ENCODE measurements at regions not wholly inside any gene's neighbourhood (a gene's known extent, or its start where the extent isn't known, plus 50 kb on each side); places are given as distances from the start of the nearest gene placed in this dataset.
"Not testable (repeated sequence)": the region's sequence is repeated elsewhere in the genome, so short reads cannot be mapped to it uniquely, and the experiment has no call there.

- DNase-seq: no peak
- Mint-ChIP-seq H3K9me3 (no peaks in the 10 kb centered on the region), H3K27ac (no peak overlapping the region), H3K4me3 (no peak overlapping the region), H3K36me3 (no peaks in the 10 kb centered on the region), H3K27me3 (no peaks in the 10 kb centered on the region), H3K4me1 (no peaks in the 10 kb centered on the region)
Measured at GRCh38 chr18:43847164-43848091, 570.1 kb upstream of the SYT4 start.

GRCh38 chr18:43849831-43850230 lies 572.5 kb upstream of the SYT4 start:
- not testable (repeated sequence) for H3K4me1 Mint-ChIP-seq, DNase-seq, H3K27ac Mint-ChIP-seq, H3K36me3 Mint-ChIP-seq, H3K4me3 Mint-ChIP-seq, H3K27me3 Mint-ChIP-seq, H3K9me3 Mint-ChIP-seq

- Mint-ChIP-seq H3K4me3 (no peak overlapping the region), H3K27ac (no peak overlapping the region), H3K9me3 (peaks cover 1% of the 10 kb centered on the region), H3K36me3 (no peaks in the 10 kb centered on the region), H3K4me1 (no peaks in the 10 kb centered on the region), H3K27me3 (no peaks in the 10 kb centered on the region)
- no peak for DNase-seq
Measured at GRCh38 chr18:43855376-43855775, 578.1 kb upstream of the SYT4 start.

- Mint-ChIP-seq H3K9me3 (peaks cover 1% of the 10 kb centered on the region), H3K36me3 (no peaks in the 10 kb centered on the region)
- DNase-seq: no peak
Measured at GRCh38 chr18:43863180-43863579, 585.9 kb upstream of the SYT4 start.

GRCh38 chr18:43866696-43867095 lies 589.4 kb upstream of the SYT4 start:
- Mint-ChIP-seq H3K27me3 (no peaks in the 10 kb centered on the region), H3K4me3 (no peak overlapping the region), H3K36me3 (no peaks in the 10 kb centered on the region), H3K9me3 (peaks cover 3% of the 10 kb centered on the region), H3K4me1 (no peaks in the 10 kb centered on the region), H3K27ac (no peak overlapping the region)
- no peak for DNase-seq

More at GRCh38 chr18:43863180-43863579, 585.9 kb upstream of the SYT4 start:
- no peak overlapping the region for H3K4me3 Mint-ChIP-seq
- H3K4me1 Mint-ChIP-seq: no peaks in the 10 kb centered on the region
- no peaks in the 10 kb centered on the region for H3K27me3 Mint-ChIP-seq
- H3K27ac Mint-ChIP-seq: no peak overlapping the region

GRCh38 chr18:43868497-43868995 lies 591.3 kb upstream of the SYT4 start:
- Mint-ChIP-seq H3K36me3 (no peaks in the 10 kb centered on the region), H3K4me3 (no peak overlapping the region), H3K27me3 (no peaks in the 10 kb centered on the region), H3K9me3 (peaks cover 3% of the 10 kb centered on the region), H3K27ac (no peak overlapping the region), H3K4me1 (no peaks in the 10 kb centered on the region)
- no peak for DNase-seq

- Mint-ChIP-seq H3K9me3 (peaks cover 3% of the 10 kb centered on the region), H3K4me3 (no peak overlapping the region), H3K4me1 (no peaks in the 10 kb centered on the region), H3K27ac (no peak overlapping the region), H3K27me3 (no peaks in the 10 kb centered on the region), H3K36me3 (no peaks in the 10 kb centered on the region)
- no peak for DNase-seq
Measured at GRCh38 chr18:43869451-43870008, 592.2 kb upstream of the SYT4 start.

- DNase-seq: no peak
- no peaks in the 10 kb centered on the region for H3K36me3 Mint-ChIP-seq
- H3K27me3 Mint-ChIP-seq: no peaks in the 10 kb centered on the region
- H3K4me1 Mint-ChIP-seq: no peaks in the 10 kb centered on the region
- H3K4me3 Mint-ChIP-seq: no peak overlapping the region
- no peak overlapping the region for H3K27ac Mint-ChIP-seq
- peaks cover 3% of the 10 kb centered on the region for H3K9me3 Mint-ChIP-seq
Measured at GRCh38 chr18:43870626-43871025, 593.3 kb upstream of the SYT4 start.

- DNase-seq: no peak
- Mint-ChIP-seq H3K36me3 (no peaks in the 10 kb centered on the region), H3K4me1 (no peaks in the 10 kb centered on the region), H3K9me3 (no peaks in the 10 kb centered on the region), H3K27ac (no peak overlapping the region), H3K27me3 (no peaks in the 10 kb centered on the region), H3K4me3 (no peak overlapping the region)
Measured at GRCh38 chr18:43875511-43875910, 598.2 kb upstream of the SYT4 start.

GRCh38 chr18:43876286-43876685 lies 599.0 kb upstream of the SYT4 start:
- H3K9me3 Mint-ChIP-seq: no peaks in the 10 kb centered on the region
- H3K27me3 Mint-ChIP-seq: no peaks in the 10 kb centered on the region
- no peak overlapping the region for H3K27ac Mint-ChIP-seq
- H3K36me3 Mint-ChIP-seq: no peaks in the 10 kb centered on the region
- no peaks in the 10 kb centered on the region for H3K4me1 Mint-ChIP-seq
- H3K4me3 Mint-ChIP-seq: no peak overlapping the region
- no peak for DNase-seq

GRCh38 chr18:43876748-43877147 lies 599.5 kb upstream of the SYT4 start:
- Mint-ChIP-seq H3K9me3 (no peaks in the 10 kb centered on the region), H3K4me3 (no peak overlapping the region), H3K27me3 (no peaks in the 10 kb centered on the region), H3K4me1 (no peaks in the 10 kb centered on the region), H3K27ac (no peak overlapping the region), H3K36me3 (no peaks in the 10 kb centered on the region)
- no peak for DNase-seq

- no peaks in the 10 kb centered on the region for H3K4me1 Mint-ChIP-seq
- H3K36me3 Mint-ChIP-seq: no peaks in the 10 kb centered on the region
Measured at GRCh38 chr18:43877616-43878321, 600.5 kb upstream of the SYT4 start.

GRCh38 chr18:43879415-43879814 lies 602.1 kb upstream of the SYT4 start:
- no peaks in the 10 kb centered on the region for H3K9me3 Mint-ChIP-seq
- H3K36me3 Mint-ChIP-seq: no peaks in the 10 kb centered on the region
- no peaks in the 10 kb centered on the region for H3K4me1 Mint-ChIP-seq
- H3K27ac Mint-ChIP-seq: no peak overlapping the region
- no peak for DNase-seq
- no peaks in the 10 kb centered on the region for H3K27me3 Mint-ChIP-seq
- no peak overlapping the region for H3K4me3 Mint-ChIP-seq

More at GRCh38 chr18:43877616-43878321, 600.5 kb upstream of the SYT4 start:
- H3K27ac Mint-ChIP-seq: no peak overlapping the region
- no peak overlapping the region for H3K4me3 Mint-ChIP-seq
- no peaks in the 10 kb centered on the region for H3K9me3 Mint-ChIP-seq
- no peak for DNase-seq
- H3K27me3 Mint-ChIP-seq: no peaks in the 10 kb centered on the region

- Mint-ChIP-seq H3K27ac (no peak overlapping the region), H3K27me3 (no peaks in the 10 kb centered on the region), H3K4me3 (no peak overlapping the region), H3K36me3 (no peaks in the 10 kb centered on the region), H3K9me3 (peaks cover 1% of the 10 kb centered on the region), H3K4me1 (no peaks in the 10 kb centered on the region)
- DNase-seq: no peak
Measured at GRCh38 chr18:43882358-43883055, 605.2 kb upstream of the SYT4 start.

GRCh38 chr18:43883886-43884285 lies 606.6 kb upstream of the SYT4 start:
- no peak for DNase-seq
- Mint-ChIP-seq H3K27ac (no peak overlapping the region), H3K36me3 (no peaks in the 10 kb centered on the region), H3K27me3 (no peaks in the 10 kb centered on the region), H3K9me3 (peaks cover 1% of the 10 kb centered on the region), H3K4me3 (no peak overlapping the region), H3K4me1 (no peaks in the 10 kb centered on the region)
